Peyer's patch (tissue), 4 donors: ENCODE measurements at regions not wholly inside any gene's neighbourhood (a gene's known extent, or its start where the extent isn't known, plus 50 kb on each side); places are given as distances from the start of the nearest gene placed in this dataset.

Experiments used
- POLR2A ChIP-seq, 2 donors: fragments of 450-650 bp; IDR thresholded peaks; one replicate each; pipeline ENCODE4 v1.5.1; 2017; ENCODE audit warnings: antibody characterized with exemption in 2 of 2, mild to moderate bottlenecking in 2 of 2, moderate library complexity in 2 of 2
- TF ChIP-seq, protein P1 (sequence below), 6 experiments: fragments of 450-650 bp in 4 of 6; fragments of 200-600 bp in 2 of 6; sonication (generic) in 1 of 6; IDR thresholded peaks; one replicate each; pipeline ENCODE4 v1.5.1; 2017 to 2019; ENCODE audit warnings: antibody characterized with exemption in 6 of 6, mild to moderate bottlenecking in 3 of 6, moderate library complexity in 1 of 6

DNA sequence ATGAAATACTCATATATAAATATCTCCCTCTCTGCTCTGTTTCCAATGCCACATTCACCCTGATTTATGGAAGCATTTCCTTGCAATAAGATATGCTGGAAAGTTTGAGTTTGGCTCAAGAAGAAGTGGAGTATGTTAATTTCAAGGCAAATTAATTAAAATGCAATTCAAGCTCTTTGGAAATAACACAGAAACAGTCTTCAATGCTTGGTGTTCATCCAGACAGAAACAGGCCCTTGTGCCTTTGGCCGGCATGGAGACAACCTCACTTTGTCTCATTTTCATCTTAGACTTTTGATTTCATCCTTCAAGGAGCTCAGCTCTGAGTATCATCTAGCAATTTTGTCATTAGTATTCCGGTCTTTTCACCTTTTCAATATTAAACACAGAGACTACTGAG, 210.0 kb downstream of the C16orf95 start:
- TF ChIP-seq, protein P1, sequence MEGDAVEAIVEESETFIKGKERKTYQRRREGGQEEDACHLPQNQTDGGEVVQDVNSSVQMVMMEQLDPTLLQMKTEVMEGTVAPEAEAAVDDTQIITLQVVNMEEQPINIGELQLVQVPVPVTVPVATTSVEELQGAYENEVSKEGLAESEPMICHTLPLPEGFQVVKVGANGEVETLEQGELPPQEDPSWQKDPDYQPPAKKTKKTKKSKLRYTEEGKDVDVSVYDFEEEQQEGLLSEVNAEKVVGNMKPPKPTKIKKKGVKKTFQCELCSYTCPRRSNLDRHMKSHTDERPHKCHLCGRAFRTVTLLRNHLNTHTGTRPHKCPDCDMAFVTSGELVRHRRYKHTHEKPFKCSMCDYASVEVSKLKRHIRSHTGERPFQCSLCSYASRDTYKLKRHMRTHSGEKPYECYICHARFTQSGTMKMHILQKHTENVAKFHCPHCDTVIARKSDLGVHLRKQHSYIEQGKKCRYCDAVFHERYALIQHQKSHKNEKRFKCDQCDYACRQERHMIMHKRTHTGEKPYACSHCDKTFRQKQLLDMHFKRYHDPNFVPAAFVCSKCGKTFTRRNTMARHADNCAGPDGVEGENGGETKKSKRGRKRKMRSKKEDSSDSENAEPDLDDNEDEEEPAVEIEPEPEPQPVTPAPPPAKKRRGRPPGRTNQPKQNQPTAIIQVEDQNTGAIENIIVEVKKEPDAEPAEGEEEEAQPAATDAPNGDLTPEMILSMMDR (IDR thresholded peaks at IDR 0.05) = no peak
- no peak for TF ChIP-seq POLR2A (IDR thresholded peaks at IDR 0.05)
